GM23338 (cell line): ENCODE measurements at regions not wholly inside any gene's neighbourhood (a gene's known extent, or its start where the extent isn't known, plus 50 kb on each side); places are given as distances from the start of the nearest gene placed in this dataset.
A peak's percentile ranks its signal among the peaks of the same experiment; 100 is the strongest.

Experiments
- ATAC-seq: fragments of 200-7000 bp; cut with Tn5 transposase; 3 replicates; pipeline ENCODE4 v1.9.1; 2020
- DNase-seq: peaks from one replicate; pipeline ENCODE4 v3.0.0-alpha.2; 2015; ENCODE audit warnings: low spot score
- H2AFZ ChIP-seq: fragments of 200-600 bp; sonication (generic); 2 replicates; pipeline ENCODE4 v1.8.0; 2016; ENCODE audit warnings: antibody characterized with exemption, mild to moderate bottlenecking, moderate library complexity
- H3F3A ChIP-seq: fragments of 200-600 bp; sonication (generic); replicated peaks from 2 replicates; pipeline ENCODE4 v1.8.0; 2017; ENCODE audit warnings: antibody characterized with exemption, mixed run types, low read depth
- H3K27ac ChIP-seq: fragments of 200-600 bp; sonication (generic); 2 replicates; pipeline ENCODE4 v1.6.1; 2016; ENCODE audit warnings: low read depth
- H3K27me3 ChIP-seq: fragments of 200-600 bp; sonication (generic); 2 replicates; pipeline ENCODE4 v1.8.0; 2016; ENCODE audit warnings: mild to moderate bottlenecking, mixed run types, moderate library complexity; ENCODE audit not compliant: insufficient read depth
- H3K36me3 ChIP-seq: fragments of 200-600 bp; sonication (generic); 2 replicates; pipeline ENCODE4 v1.8.0; 2016; ENCODE audit warnings: mild to moderate bottlenecking; ENCODE audit not compliant: insufficient read depth
- H3K4me1 ChIP-seq: fragments of 200-600 bp; sonication (generic); 2 replicates; pipeline ENCODE4 v1.8.0; 2016; ENCODE audit warnings: mild to moderate bottlenecking, moderate library complexity; ENCODE audit not compliant: insufficient read depth
- H3K4me2 ChIP-seq: fragments of 200-600 bp; sonication (generic); 2 replicates; pipeline ENCODE4 v1.7.1; 2017; ENCODE audit warnings: mixed run types
- H3K4me3 ChIP-seq: fragments of 200-600 bp; sonication (generic); 2 replicates; pipeline ENCODE4 v1.6.1; 2016; ENCODE audit warnings: mixed run types
- H3K79me2 ChIP-seq: fragments of 200-600 bp; sonication (generic); replicated peaks from 2 replicates; pipeline ENCODE4 v1.8.0; 2017; ENCODE audit warnings: mild to moderate bottlenecking; ENCODE audit not compliant: insufficient read depth
- H3K9me2 ChIP-seq: fragments of 200-600 bp; sonication (generic); 2 replicates; pipeline ENCODE4 v1.8.0; 2017; ENCODE audit not compliant: insufficient read depth
- H4K20me1 ChIP-seq: fragments of 200-600 bp; sonication (generic); replicated peaks from 2 replicates; pipeline ENCODE4 v1.8.0; 2017; ENCODE audit warnings: mild to moderate bottlenecking; ENCODE audit not compliant: insufficient read depth
- H3K27ac Mint-ChIP-seq: 2 replicates; pipeline ENCODE4 v1.8.0; 2020; ENCODE audit warnings: inconsistent platforms, mild to moderate bottlenecking, moderate library complexity, mixed read lengths
- H3K27me3 Mint-ChIP-seq: 3 replicates; pipeline ENCODE4 v1.8.0; 2022; ENCODE audit warnings: low read depth, mild to moderate bottlenecking, moderate library complexity, mixed read lengths, inconsistent platforms; ENCODE audit not compliant: insufficient read depth, poor library complexity
- H3K36me3 Mint-ChIP-seq: 3 replicates; pipeline ENCODE4 v1.8.0; 2021; ENCODE audit warnings: low read depth, mild to moderate bottlenecking, inconsistent platforms, moderate library complexity, mixed read lengths
- H3K4me1 Mint-ChIP-seq: 3 replicates; pipeline ENCODE4 v1.8.0; 2020; ENCODE audit warnings: mild to moderate bottlenecking, inconsistent platforms, mixed read lengths
- H3K4me3 Mint-ChIP-seq: 3 replicates; pipeline ENCODE4 v1.8.0; 2021; ENCODE audit warnings: moderate library complexity, mild to moderate bottlenecking, inconsistent platforms, mixed read lengths
- H3K9me3 Mint-ChIP-seq: 3 replicates; pipeline ENCODE4 v1.8.0; 2020; ENCODE audit warnings: moderate library complexity, mild to moderate bottlenecking, inconsistent platforms, mixed read lengths
- ETS1 ChIP-seq: IDR thresholded peaks from 2 replicates; pipeline ENCODE4 v1.6.1; 2016; ENCODE audit warnings: antibody characterized with exemption
- POLR2AphosphoS5 ChIP-seq: IDR thresholded peaks from 2 replicates; pipeline ENCODE4 v1.6.1; 2016; ENCODE audit warnings: antibody characterized with exemption, low read depth
- STAT1 ChIP-seq: IDR thresholded peaks from one replicate; pipeline ENCODE4 v1.6.1; 2016; ENCODE audit warnings: antibody characterized with exemption; ENCODE audit not compliant: unreplicated experiment
- ZNF331 ChIP-seq: fragments of 250-450 bp; sonication (Bioruptor Pico); IDR thresholded peaks from 2 replicates; pipeline ENCODE4 v1.5.0; 2020; ENCODE audit warnings: low read depth, mild to moderate bottlenecking, moderate library complexity
- TF ChIP-seq, protein P1 (sequence below), 2 experiments: fragments of 200-600 bp in 1 of 2; sonication (generic) in 1 of 2; conservative IDR thresholded peaks; 2 replicates each; pipeline versions ENCODE4 v1.5.1 to v1.6.1; 2016 to 2017; ENCODE audit warnings: antibody characterized with exemption in 2 of 2, low read depth in 2 of 2, mild to moderate bottlenecking in 2 of 2, moderate library complexity in 1 of 2
- TF ChIP-seq, protein P2 (sequence below): fragments of 250-450 bp; sonication (Bioruptor Pico); IDR thresholded peaks from 2 replicates; pipeline ENCODE4 v1.5.0; 2020; ENCODE audit warnings: mild to moderate bottlenecking, moderate library complexity

- Mint-ChIP-seq H3K9me3 (no peaks in the 10 kb centered on the region), H3K27me3 (no peaks in the 10 kb centered on the region), H3K4me1 (peaks cover 13% of the 10 kb centered on the region; the same call in 2 of the 3 replicates), H3K4me3 (no peak overlapping the region), H3K36me3 (no peaks in the 10 kb centered on the region), H3K27ac (peak overlapping the region; percentile 27)
- DNase-seq, result no peak
- TF ChIP-seq, protein P1, sequence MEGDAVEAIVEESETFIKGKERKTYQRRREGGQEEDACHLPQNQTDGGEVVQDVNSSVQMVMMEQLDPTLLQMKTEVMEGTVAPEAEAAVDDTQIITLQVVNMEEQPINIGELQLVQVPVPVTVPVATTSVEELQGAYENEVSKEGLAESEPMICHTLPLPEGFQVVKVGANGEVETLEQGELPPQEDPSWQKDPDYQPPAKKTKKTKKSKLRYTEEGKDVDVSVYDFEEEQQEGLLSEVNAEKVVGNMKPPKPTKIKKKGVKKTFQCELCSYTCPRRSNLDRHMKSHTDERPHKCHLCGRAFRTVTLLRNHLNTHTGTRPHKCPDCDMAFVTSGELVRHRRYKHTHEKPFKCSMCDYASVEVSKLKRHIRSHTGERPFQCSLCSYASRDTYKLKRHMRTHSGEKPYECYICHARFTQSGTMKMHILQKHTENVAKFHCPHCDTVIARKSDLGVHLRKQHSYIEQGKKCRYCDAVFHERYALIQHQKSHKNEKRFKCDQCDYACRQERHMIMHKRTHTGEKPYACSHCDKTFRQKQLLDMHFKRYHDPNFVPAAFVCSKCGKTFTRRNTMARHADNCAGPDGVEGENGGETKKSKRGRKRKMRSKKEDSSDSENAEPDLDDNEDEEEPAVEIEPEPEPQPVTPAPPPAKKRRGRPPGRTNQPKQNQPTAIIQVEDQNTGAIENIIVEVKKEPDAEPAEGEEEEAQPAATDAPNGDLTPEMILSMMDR (conservative IDR thresholded peaks at IDR 0.05; ENCODE audit: low read depth in 2 of 2), result no peak
- TF ChIP-seq, protein P2, sequence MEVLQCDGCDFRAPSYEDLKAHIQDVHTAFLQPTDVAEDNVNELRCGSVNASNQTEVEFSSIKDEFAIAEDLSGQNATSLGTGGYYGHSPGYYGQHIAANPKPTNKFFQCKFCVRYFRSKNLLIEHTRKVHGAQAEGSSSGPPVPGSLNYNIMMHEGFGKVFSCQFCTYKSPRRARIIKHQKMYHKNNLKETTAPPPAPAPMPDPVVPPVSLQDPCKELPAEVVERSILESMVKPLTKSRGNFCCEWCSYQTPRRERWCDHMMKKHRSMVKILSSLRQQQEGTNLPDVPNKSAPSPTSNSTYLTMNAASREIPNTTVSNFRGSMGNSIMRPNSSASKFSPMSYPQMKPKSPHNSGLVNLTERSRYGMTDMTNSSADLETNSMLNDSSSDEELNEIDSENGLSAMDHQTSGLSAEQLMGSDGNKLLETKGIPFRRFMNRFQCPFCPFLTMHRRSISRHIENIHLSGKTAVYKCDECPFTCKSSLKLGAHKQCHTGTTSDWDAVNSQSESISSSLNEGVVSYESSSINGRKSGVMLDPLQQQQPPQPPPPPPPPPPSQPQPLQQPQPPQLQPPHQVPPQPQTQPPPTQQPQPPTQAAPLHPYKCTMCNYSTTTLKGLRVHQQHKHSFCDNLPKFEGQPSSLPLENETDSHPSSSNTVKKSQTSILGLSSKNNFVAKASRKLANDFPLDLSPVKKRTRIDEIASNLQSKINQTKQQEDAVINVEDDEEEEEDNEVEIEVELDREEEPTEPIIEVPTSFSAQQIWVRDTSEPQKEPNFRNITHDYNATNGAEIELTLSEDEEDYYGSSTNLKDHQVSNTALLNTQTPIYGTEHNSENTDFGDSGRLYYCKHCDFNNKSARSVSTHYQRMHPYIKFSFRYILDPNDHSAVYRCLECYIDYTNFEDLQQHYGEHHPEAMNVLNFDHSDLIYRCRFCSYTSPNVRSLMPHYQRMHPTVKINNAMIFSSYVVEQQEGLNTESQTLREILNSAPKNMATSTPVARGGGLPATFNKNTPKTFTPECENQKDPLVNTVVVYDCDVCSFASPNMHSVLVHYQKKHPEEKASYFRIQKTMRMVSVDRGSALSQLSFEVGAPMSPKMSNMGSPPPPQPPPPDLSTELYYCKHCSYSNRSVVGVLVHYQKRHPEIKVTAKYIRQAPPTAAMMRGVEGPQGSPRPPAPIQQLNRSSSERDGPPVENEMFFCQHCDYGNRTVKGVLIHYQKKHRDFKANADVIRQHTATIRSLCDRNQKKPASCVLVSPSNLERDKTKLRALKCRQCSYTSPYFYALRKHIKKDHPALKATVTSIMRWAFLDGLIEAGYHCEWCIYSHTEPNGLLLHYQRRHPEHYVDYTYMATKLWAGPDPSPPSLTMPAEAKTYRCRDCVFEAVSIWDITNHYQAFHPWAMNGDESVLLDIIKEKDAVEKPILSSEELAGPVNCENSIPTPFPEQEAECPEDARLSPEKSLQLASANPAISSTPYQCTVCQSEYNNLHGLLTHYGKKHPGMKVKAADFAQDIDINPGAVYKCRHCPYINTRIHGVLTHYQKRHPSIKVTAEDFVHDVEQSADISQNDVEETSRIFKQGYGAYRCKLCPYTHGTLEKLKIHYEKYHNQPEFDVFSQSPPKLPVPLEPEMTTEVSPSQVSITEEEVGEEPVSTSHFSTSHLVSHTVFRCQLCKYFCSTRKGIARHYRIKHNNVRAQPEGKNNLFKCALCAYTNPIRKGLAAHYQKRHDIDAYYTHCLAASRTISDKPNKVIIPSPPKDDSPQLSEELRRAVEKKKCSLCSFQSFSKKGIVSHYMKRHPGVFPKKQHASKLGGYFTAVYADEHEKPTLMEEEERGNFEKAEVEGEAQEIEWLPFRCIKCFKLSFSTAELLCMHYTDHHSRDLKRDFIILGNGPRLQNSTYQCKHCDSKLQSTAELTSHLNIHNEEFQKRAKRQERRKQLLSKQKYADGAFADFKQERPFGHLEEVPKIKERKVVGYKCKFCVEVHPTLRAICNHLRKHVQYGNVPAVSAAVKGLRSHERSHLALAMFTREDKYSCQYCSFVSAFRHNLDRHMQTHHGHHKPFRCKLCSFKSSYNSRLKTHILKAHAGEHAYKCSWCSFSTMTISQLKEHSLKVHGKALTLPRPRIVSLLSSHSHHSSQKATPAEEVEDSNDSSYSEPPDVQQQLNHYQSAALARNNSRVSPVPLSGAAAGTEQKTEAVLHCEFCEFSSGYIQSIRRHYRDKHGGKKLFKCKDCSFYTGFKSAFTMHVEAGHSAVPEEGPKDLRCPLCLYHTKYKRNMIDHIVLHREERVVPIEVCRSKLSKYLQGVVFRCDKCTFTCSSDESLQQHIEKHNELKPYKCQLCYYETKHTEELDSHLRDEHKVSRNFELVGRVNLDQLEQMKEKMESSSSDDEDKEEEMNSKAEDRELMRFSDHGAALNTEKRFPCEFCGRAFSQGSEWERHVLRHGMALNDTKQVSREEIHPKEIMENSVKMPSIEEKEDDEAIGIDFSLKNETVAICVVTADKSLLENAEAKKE (CRISPR knock-in tag), result no peak
- TF ChIP-seq POLR2AphosphoS5, result no peak
- TF ChIP-seq ZNF331, result no peak
- no peak for TF ChIP-seq ETS1
- TF ChIP-seq STAT1, result no peak
- Histone ChIP-seq H3K4me2 (no peak overlapping the region), H4K20me1 (no peaks in the 10 kb centered on the region), H3K79me2 (no peaks in the 10 kb centered on the region), H3K9me2 (no peaks in the 10 kb centered on the region), H3K4me3 (no peak overlapping the region), H3F3A (no peaks in the 10 kb centered on the region), H3K27me3 (no peaks in the 10 kb centered on the region), H3K27ac (no peak overlapping the region), H3K36me3 (no peaks in the 10 kb centered on the region), H3K4me1 (peaks cover 11% of the 10 kb centered on the region), H2AFZ (no peak overlapping the region)
- ATAC-seq, result no peak
Observed at GRCh38 chr7:81112731-81113130, 193.9 kb upstream of the SEMA3C start.
